GM23338 (cell line): ENCODE measurements at regions not wholly inside any gene's neighbourhood (a gene's known extent, or its start where the extent isn't known, plus 50 kb on each side); places are given as distances from the start of the nearest gene placed in this dataset.

Experiments
- ATAC-seq: fragments of 200-7000 bp; cut with Tn5 transposase; 3 replicates; pipeline ENCODE4 v1.9.1; 2020
- DNase-seq: peaks from one replicate; pipeline ENCODE4 v3.0.0-alpha.2; 2015; ENCODE audit warnings: low spot score
- H2AFZ ChIP-seq: fragments of 200-600 bp; sonication (generic); 2 replicates; pipeline ENCODE4 v1.8.0; 2016; ENCODE audit warnings: antibody characterized with exemption, mild to moderate bottlenecking, moderate library complexity
- H3F3A ChIP-seq: fragments of 200-600 bp; sonication (generic); replicated peaks from 2 replicates; pipeline ENCODE4 v1.8.0; 2017; ENCODE audit warnings: antibody characterized with exemption, mixed run types, low read depth
- H3K27ac ChIP-seq: fragments of 200-600 bp; sonication (generic); 2 replicates; pipeline ENCODE4 v1.6.1; 2016; ENCODE audit warnings: low read depth
- H3K27me3 ChIP-seq: fragments of 200-600 bp; sonication (generic); 2 replicates; pipeline ENCODE4 v1.8.0; 2016; ENCODE audit warnings: mild to moderate bottlenecking, mixed run types, moderate library complexity; ENCODE audit not compliant: insufficient read depth
- H3K36me3 ChIP-seq: fragments of 200-600 bp; sonication (generic); 2 replicates; pipeline ENCODE4 v1.8.0; 2016; ENCODE audit warnings: mild to moderate bottlenecking; ENCODE audit not compliant: insufficient read depth
- H3K4me1 ChIP-seq: fragments of 200-600 bp; sonication (generic); 2 replicates; pipeline ENCODE4 v1.8.0; 2016; ENCODE audit warnings: mild to moderate bottlenecking, moderate library complexity; ENCODE audit not compliant: insufficient read depth
- H3K4me2 ChIP-seq: fragments of 200-600 bp; sonication (generic); 2 replicates; pipeline ENCODE4 v1.7.1; 2017; ENCODE audit warnings: mixed run types
- H3K4me3 ChIP-seq: fragments of 200-600 bp; sonication (generic); 2 replicates; pipeline ENCODE4 v1.6.1; 2016; ENCODE audit warnings: mixed run types
- H3K79me2 ChIP-seq: fragments of 200-600 bp; sonication (generic); replicated peaks from 2 replicates; pipeline ENCODE4 v1.8.0; 2017; ENCODE audit warnings: mild to moderate bottlenecking; ENCODE audit not compliant: insufficient read depth
- H3K9me2 ChIP-seq: fragments of 200-600 bp; sonication (generic); 2 replicates; pipeline ENCODE4 v1.8.0; 2017; ENCODE audit not compliant: insufficient read depth
- H4K20me1 ChIP-seq: fragments of 200-600 bp; sonication (generic); replicated peaks from 2 replicates; pipeline ENCODE4 v1.8.0; 2017; ENCODE audit warnings: mild to moderate bottlenecking; ENCODE audit not compliant: insufficient read depth
- H3K27ac Mint-ChIP-seq: 2 replicates; pipeline ENCODE4 v1.8.0; 2020; ENCODE audit warnings: inconsistent platforms, mild to moderate bottlenecking, moderate library complexity, mixed read lengths
- H3K27me3 Mint-ChIP-seq: 3 replicates; pipeline ENCODE4 v1.8.0; 2022; ENCODE audit warnings: low read depth, mild to moderate bottlenecking, moderate library complexity, mixed read lengths, inconsistent platforms; ENCODE audit not compliant: insufficient read depth, poor library complexity
- H3K36me3 Mint-ChIP-seq: 3 replicates; pipeline ENCODE4 v1.8.0; 2021; ENCODE audit warnings: low read depth, mild to moderate bottlenecking, inconsistent platforms, moderate library complexity, mixed read lengths
- H3K4me1 Mint-ChIP-seq: 3 replicates; pipeline ENCODE4 v1.8.0; 2020; ENCODE audit warnings: mild to moderate bottlenecking, inconsistent platforms, mixed read lengths
- H3K4me3 Mint-ChIP-seq: 3 replicates; pipeline ENCODE4 v1.8.0; 2021; ENCODE audit warnings: moderate library complexity, mild to moderate bottlenecking, inconsistent platforms, mixed read lengths
- H3K9me3 Mint-ChIP-seq: 3 replicates; pipeline ENCODE4 v1.8.0; 2020; ENCODE audit warnings: moderate library complexity, mild to moderate bottlenecking, inconsistent platforms, mixed read lengths
- CREB1 ChIP-seq: fragments of 250-450 bp; sonication (Bioruptor Pico); IDR thresholded peaks from 2 replicates; pipeline ENCODE4 v1.5.0; 2020; ENCODE audit warnings: low read depth, mild to moderate bottlenecking, moderate library complexity
- CTCF ChIP-seq, 2 experiments: fragments of 200-600 bp in 1 of 2; sonication (generic) in 1 of 2; conservative IDR thresholded peaks; 2 replicates each; pipeline versions ENCODE4 v1.5.1 to v1.6.1; 2016 to 2017; ENCODE audit warnings: antibody characterized with exemption in 2 of 2, low read depth in 2 of 2, mild to moderate bottlenecking in 2 of 2, moderate library complexity in 1 of 2
- ETS1 ChIP-seq: IDR thresholded peaks from 2 replicates; pipeline ENCODE4 v1.6.1; 2016; ENCODE audit warnings: antibody characterized with exemption
- EZH2 ChIP-seq: fragments of 200-600 bp; sonication (generic); IDR thresholded peaks from one replicate; pipeline ENCODE4 v1.8.0; 2017; ENCODE audit warnings: antibody characterized with exemption, mild to moderate bottlenecking, low read depth; ENCODE audit not compliant: unreplicated experiment
- EZH2phosphoT487 ChIP-seq: fragments of 200-600 bp; sonication (generic); IDR thresholded peaks from one replicate; pipeline ENCODE4 v1.8.1; 2018; ENCODE audit warnings: antibody characterized with exemption; ENCODE audit not compliant: unreplicated experiment
- NANOG ChIP-seq: IDR thresholded peaks from 2 replicates; pipeline ENCODE4 v1.6.1; 2016; ENCODE audit warnings: antibody characterized with exemption, borderline replicate concordance
- POLR2AphosphoS5 ChIP-seq: IDR thresholded peaks from 2 replicates; pipeline ENCODE4 v1.6.1; 2016; ENCODE audit warnings: antibody characterized with exemption, low read depth
- REST ChIP-seq: IDR thresholded peaks from one replicate; pipeline ENCODE4 v1.6.1; 2018; ENCODE audit warnings: antibody characterized with exemption; ENCODE audit not compliant: unreplicated experiment
- STAT1 ChIP-seq: IDR thresholded peaks from one replicate; pipeline ENCODE4 v1.6.1; 2016; ENCODE audit warnings: antibody characterized with exemption; ENCODE audit not compliant: unreplicated experiment
- ZNF114 ChIP-seq: fragments of 250-450 bp; sonication (Bioruptor Pico); IDR thresholded peaks from 2 replicates; pipeline ENCODE4 v1.5.0; 2020; ENCODE audit warnings: mild to moderate bottlenecking, moderate library complexity
- ZNF331 ChIP-seq: fragments of 250-450 bp; sonication (Bioruptor Pico); IDR thresholded peaks from 2 replicates; pipeline ENCODE4 v1.5.0; 2020; ENCODE audit warnings: low read depth, mild to moderate bottlenecking, moderate library complexity
- ZNF462 ChIP-seq: fragments of 250-450 bp; sonication (Bioruptor Pico); IDR thresholded peaks from 2 replicates; pipeline ENCODE4 v1.5.0; 2020; ENCODE audit warnings: mild to moderate bottlenecking, moderate library complexity

- Mint-ChIP-seq H3K27me3 (peaks cover 21% of the 10 kb centered on the region), H3K27ac (no peak overlapping the region), H3K4me3 (no peak overlapping the region), H3K4me1 (no peaks in the 10 kb centered on the region; the same call in 2 of the 3 replicates), H3K36me3 (no peaks in the 10 kb centered on the region), H3K9me3 (no peaks in the 10 kb centered on the region; the same call in 2 of the 3 replicates)
- Histone ChIP-seq H3K36me3 (no peaks in the 10 kb centered on the region), H3K27ac (no peak overlapping the region), H3K4me3 (no peak overlapping the region), H4K20me1 (no peaks in the 10 kb centered on the region), H2AFZ (no peak overlapping the region), H3F3A (no peaks in the 10 kb centered on the region), H3K79me2 (no peaks in the 10 kb centered on the region), H3K4me1 (no peaks in the 10 kb centered on the region), H3K4me2 (no peak overlapping the region), H3K27me3 (no peaks in the 10 kb centered on the region), H3K9me2 (no peaks in the 10 kb centered on the region)
- TF ChIP-seq CTCF (conservative IDR thresholded peaks at IDR 0.05; ENCODE audit: low read depth in 2 of 2) (no peak), EZH2 (no peak), EZH2phosphoT487 (no peak), STAT1 (no peak), REST (no peak), ETS1 (no peak), POLR2AphosphoS5 (no peak), ZNF462 (CRISPR knock-in tag) (no peak), NANOG (no peak), ZNF114 (CRISPR knock-in tag) (no peak), ZNF331 (CRISPR knock-in tag) (no peak), CREB1 (CRISPR knock-in tag) (no peak)
- no peak for ATAC-seq
- DNase-seq = no peak
Observed at GRCh38 chr17:79427621-79428539, 183.0 kb downstream of the RBFOX3 start.
